NCI-H226 (cell line): ENCODE measurements at regions not wholly inside any gene's neighbourhood (a gene's known extent, or its start where the extent isn't known, plus 50 kb on each side); places are given as distances from the start of the nearest gene placed in this dataset.

Source experiments
- DNase-seq: peaks from one replicate; pipeline ENCODE4 v3.0.0-alpha.2; 2015

GRCh38 chr1:201689647-201690046, 139.3 kb upstream of the IPO9 start:
- DNase-seq = no peak

GRCh38 chr1:201690528-201690927, 138.4 kb upstream of the IPO9 start:
- no peak for DNase-seq

- no peak for DNase-seq
Observed at GRCh38 chr1:201691716-201692554, 137.0 kb upstream of the IPO9 start.

- DNase-seq = peak; percentile 30
Observed at GRCh38 chr1:201692555-201693394, 136.2 kb upstream of the IPO9 start.

- DNase-seq = no peak
Observed at GRCh38 chr1:201693890-201694607, 134.9 kb upstream of the IPO9 start.

GRCh38 chr1:201694608-201695335, 134.2 kb upstream of the IPO9 start:
- no peak for DNase-seq

GRCh38 chr1:201695607-201696006, 133.3 kb upstream of the IPO9 start:
- no peak for DNase-seq

- DNase-seq = peak; percentile 89
Observed at GRCh38 chr1:201696217-201696761, 132.7 kb upstream of the IPO9 start.

- DNase-seq = no peak
Observed at GRCh38 chr1:201697174-201697573, 131.8 kb upstream of the IPO9 start.

GRCh38 chr1:201701831-201702230, 127.1 kb upstream of the IPO9 start:
- no peak for DNase-seq

GRCh38 chr1:201702936-201703335, 126.0 kb upstream of the IPO9 start:
- DNase-seq = no peak

- DNase-seq = peak; percentile 48
Observed at GRCh38 chr1:201703621-201704438, 125.1 kb upstream of the IPO9 start.

- no peak for DNase-seq
Observed at GRCh38 chr1:201704439-201704792, 124.5 kb upstream of the IPO9 start.

GRCh38 chr1:201705389-201705788, 123.6 kb upstream of the IPO9 start:
- no peak for DNase-seq

GRCh38 chr1:201706109-201706508, 122.8 kb upstream of the IPO9 start:
- no peak for DNase-seq

GRCh38 chr1:201707027-201707426, 121.9 kb upstream of the IPO9 start:
- DNase-seq = no peak

GRCh38 chr1:201707656-201708055, 121.3 kb upstream of the IPO9 start:
- DNase-seq = no peak

- DNase-seq = peak; percentile 69
Observed at GRCh38 chr1:201708085-201708512, 120.9 kb upstream of the IPO9 start.

- DNase-seq = no peak
Observed at GRCh38 chr1:201708691-201709090, 120.3 kb upstream of the IPO9 start.

- DNase-seq = peak; percentile 43
Observed at GRCh38 chr1:201709564-201710295, 119.2 kb upstream of the IPO9 start.
